Heart right ventricle (tissue), 16 donors: ENCODE measurements at regions not wholly inside any gene's neighbourhood (a gene's known extent, or its start where the extent isn't known, plus 50 kb on each side); places are given as distances from the start of the nearest gene placed in this dataset.

Source experiments
- ATAC-seq, 8 donors: fragments of 200-7000 bp; cut with Tn5 transposase; one replicate each; pipeline ENCODE4 v1.9.1; 2020; ENCODE audit warnings: mild to moderate bottlenecking in 8 of 8, moderate library complexity in 8 of 8, moderate number of reproducible peaks in 1 of 8
- DNase-seq, 2 donors: peaks; one replicate each; pipeline ENCODE4 v3.0.0-alpha.2; 2020
- H3K27ac ChIP-seq, 10 donors: fragments of 200-600 bp; sonication (generic) in 2 of 10; one replicate each; pipeline versions ENCODE4 v1.5.0 to v1.8.0; 2020 to 2022; ENCODE audit warnings: mild to moderate bottlenecking in 3 of 10
- H3K27me3 ChIP-seq, 7 donors: fragments of 200-600 bp; one replicate each; pipeline ENCODE4 v1.8.0; 2021 to 2022; ENCODE audit warnings: mild to moderate bottlenecking in 2 of 7
- H3K36me3 ChIP-seq, 9 donors: fragments of 200-600 bp; sonication (generic) in 1 of 9; one replicate each; pipeline versions ENCODE4 v1.5.0 to v1.8.0; 2020 to 2022; ENCODE audit warnings: mild to moderate bottlenecking in 2 of 9
- H3K4me1 ChIP-seq, 9 donors: fragments of 200-600 bp; sonication (generic) in 1 of 9; one replicate each; pipeline versions ENCODE4 v1.5.0 to v1.8.0; 2020 to 2022; ENCODE audit warnings: mild to moderate bottlenecking in 4 of 9
- H3K4me3 ChIP-seq, 10 donors: fragments of 200-600 bp; sonication (generic) in 2 of 10; one replicate each; pipeline versions ENCODE4 v1.5.0 to v1.8.0; 2020 to 2022; ENCODE audit warnings: mild to moderate bottlenecking in 7 of 10, moderate library complexity in 2 of 10
- H3K9me3 ChIP-seq, 11 donors: fragments of 200-600 bp in 10 of 11; sonication (generic) in 2 of 11; one replicate each; pipeline versions ENCODE4 v1.5.0 to v1.8.0; 2013 to 2022; ENCODE audit warnings: mild to moderate bottlenecking in 2 of 11, control low read depth in 1 of 11, moderate library complexity in 1 of 11
- WGBS, 2 donors: extraction: QIAGEN DNeasy Blood & Tissue Kit; methylation state at CpG; one replicate each; pipeline ENCODE4 v1.1.7; 2013; ENCODE audit warnings: inconsistent platforms in 1 of 2; 5-methylcytosine and 5-hydroxymethylcytosine counted together
- intact Hi-C, 10 donors: fragments of 100-400 bp; cut with DNase I; formaldehyde crosslinking; loops; one replicate each; pipeline versions ENCODE4 v1.11.1 to v1.14.2; 2022
- TF ChIP-seq, protein P1 (sequence below), 9 donors: fragments of 200-600 bp; sonication (generic) in 2 of 9; IDR thresholded peaks; one replicate each; pipeline versions ENCODE4 v1.5.0 to v1.8.0; 2021 to 2022; ENCODE audit warnings: antibody characterized with exemption in 9 of 9, mild to moderate bottlenecking in 5 of 9, moderate library complexity in 1 of 9
- donor health status: Arrhythmogenic right ventricular cardiomyopathy.
- donor health status: ischemic (EF 13 %, LVEDD 7.1; RV severe dilation, severe dysfunction).
- donor health status: healthy with polysubstance abuse.
- donor health status: DM: no; HTN: yes; CAD: no.
- donor health status: DM: no; HTN: no; CAD: no.
- donor health status: ischemic (EF 25% LVEDD 6.9; RV normal size, moderate dysfunction).
- donor health status: ischemic (EF 25% LVEDD 5.7; RV mildly dilated, moderate dysfunction).
- donor health status: healthy.
- donor health status: DM: yes; HTN: yes; CAD: no.
- donor health status: Ischemic cardiomyopathy.
- donor health status: ischemic (EF 35%, LVEDD 5.7; RV mildly dilated, moderate dysfunction).
- donor health status: nonischemic (EF 11% LVEDD 7.7; RV severe dilation, severe dysfunction).
- donor health status: DM: yes; HTN: yes; CAD: no.
- donor health status: PGD.
- donor health status: ischemic (EF 29% LVEDD 5.4; RV normal size, mild dysfunction).
- donor health status: nonischemic (EF 23%, LVEDD 6.1; RV moderate dilation, normal function).

DNA sequence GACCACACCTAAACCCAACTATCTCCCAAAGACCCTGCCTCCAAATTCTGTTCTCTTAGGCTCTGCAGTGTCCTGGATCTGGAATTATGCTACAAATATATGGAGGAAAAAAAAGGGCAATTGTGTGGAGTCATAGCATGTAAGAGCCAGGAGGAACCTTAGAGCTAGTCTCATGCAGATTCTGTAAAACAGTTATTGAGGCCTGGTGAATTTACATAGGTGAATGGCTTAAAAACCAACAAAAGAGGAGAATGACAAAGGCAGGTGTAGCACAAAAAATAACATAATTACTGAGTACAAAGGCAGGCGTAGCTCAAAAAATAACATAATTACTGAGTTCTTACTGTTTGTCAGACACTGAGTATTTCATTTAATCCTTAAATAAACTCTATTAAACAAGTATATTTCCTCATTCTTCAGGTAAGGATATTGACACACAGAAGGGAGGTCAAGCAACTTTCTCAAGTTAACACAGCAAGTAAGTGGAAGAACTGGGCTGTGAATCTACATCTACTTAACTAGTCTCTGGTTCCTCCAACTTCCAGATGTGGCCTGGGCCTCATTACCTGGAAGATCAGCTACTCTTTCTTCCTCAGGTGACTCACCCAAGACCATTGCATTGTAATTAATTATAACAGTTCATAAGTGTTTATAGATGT is 938.9 kb upstream of the TENM4 start:
- WGBS, 2 donors: 90 to 91% methylated on average over 1 of the region's 1 CpG
- TF ChIP-seq, protein P1, sequence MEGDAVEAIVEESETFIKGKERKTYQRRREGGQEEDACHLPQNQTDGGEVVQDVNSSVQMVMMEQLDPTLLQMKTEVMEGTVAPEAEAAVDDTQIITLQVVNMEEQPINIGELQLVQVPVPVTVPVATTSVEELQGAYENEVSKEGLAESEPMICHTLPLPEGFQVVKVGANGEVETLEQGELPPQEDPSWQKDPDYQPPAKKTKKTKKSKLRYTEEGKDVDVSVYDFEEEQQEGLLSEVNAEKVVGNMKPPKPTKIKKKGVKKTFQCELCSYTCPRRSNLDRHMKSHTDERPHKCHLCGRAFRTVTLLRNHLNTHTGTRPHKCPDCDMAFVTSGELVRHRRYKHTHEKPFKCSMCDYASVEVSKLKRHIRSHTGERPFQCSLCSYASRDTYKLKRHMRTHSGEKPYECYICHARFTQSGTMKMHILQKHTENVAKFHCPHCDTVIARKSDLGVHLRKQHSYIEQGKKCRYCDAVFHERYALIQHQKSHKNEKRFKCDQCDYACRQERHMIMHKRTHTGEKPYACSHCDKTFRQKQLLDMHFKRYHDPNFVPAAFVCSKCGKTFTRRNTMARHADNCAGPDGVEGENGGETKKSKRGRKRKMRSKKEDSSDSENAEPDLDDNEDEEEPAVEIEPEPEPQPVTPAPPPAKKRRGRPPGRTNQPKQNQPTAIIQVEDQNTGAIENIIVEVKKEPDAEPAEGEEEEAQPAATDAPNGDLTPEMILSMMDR (IDR thresholded peaks at IDR 0.05): no peak
- Histone ChIP-seq H3K4me3 (no peak overlapping the region), H3K4me1 (no peaks in the 10 kb centered on the region), H3K27me3 (no peaks in the 10 kb centered on the region), H3K27ac (no peak overlapping the region), H3K9me3 (peaks cover 0 to under 1% (median 0%) of the 10 kb centered on the region in 11 donors), H3K36me3 (no peaks in the 10 kb centered on the region)
- intact Hi-C loops: loop anchor here in 1 of 10 donors (5.0 kb wide), 1 partner anchor 273 kb away; no protein-coding TSS in a partner anchor
- ATAC-seq (no peak), DNase-seq (no peak)

DNA sequence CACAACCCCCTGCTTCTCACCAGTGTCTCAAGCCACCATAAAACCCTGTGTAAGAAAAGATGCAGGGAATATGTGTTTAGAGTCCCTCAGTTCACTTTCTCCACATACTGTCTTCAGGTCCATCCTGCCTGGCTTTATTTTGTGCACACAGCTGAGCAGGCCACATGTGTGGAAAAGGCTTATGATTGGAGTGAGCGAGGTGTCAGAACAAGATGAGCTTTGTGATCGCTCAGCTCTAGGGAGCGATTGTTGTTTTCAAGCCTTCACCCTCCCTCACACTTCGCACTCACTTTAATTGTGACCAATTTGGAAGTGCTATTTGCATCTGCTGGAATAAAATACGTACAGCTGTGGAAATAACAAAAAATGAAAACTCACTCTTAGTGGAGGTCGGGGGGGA is 931.1 kb upstream of the TENM4 start:
- Histone ChIP-seq H3K27ac (no peak overlapping the region), H3K27me3 (no peaks in the 10 kb centered on the region), H3K9me3 (no peaks in the 10 kb centered on the region), H3K36me3 (no peaks in the 10 kb centered on the region), H3K4me3 (no peak overlapping the region), H3K4me1 (no peaks in the 10 kb centered on the region)
- DNase-seq: no peak
- TF ChIP-seq, protein P1 (IDR thresholded peaks at IDR 0.05): no peak
- WGBS, 2 donors: 75 to 89% methylated on average over 6 of the region's 6 CpGs
- intact Hi-C loops: no loop called here
- ATAC-seq: no peak

DNA sequence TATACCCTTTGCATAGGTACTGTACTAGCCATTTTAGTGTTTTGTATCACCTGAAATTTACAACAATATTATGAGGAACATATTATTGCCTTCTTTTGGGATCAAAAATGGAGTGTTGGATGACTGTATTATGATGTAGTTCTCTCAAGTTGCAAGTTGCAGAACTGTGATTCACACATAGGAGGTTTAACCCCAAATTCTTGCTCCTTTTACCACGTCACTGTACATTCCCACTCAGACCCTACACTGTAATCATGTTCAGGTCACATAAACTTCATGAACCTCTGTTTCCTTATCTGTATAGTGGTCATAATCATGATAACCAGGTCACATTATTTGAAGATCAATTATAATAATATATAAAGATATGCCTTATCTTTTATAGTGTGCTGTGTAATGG is 925.1 kb upstream of the TENM4 start:
- no peak for DNase-seq
- H3K27ac ChIP-seq: no peak overlapping the region
- intact Hi-C loops: no loop called here
- H3K27me3 ChIP-seq: no peaks in the 10 kb centered on the region
- 74 to 79% methylated on average over 1 of the region's 1 CpG for WGBS, 2 donors
- no peak overlapping the region for H3K4me3 ChIP-seq
- H3K9me3 ChIP-seq: no peaks in the 10 kb centered on the region
- no peaks in the 10 kb centered on the region for H3K4me1 ChIP-seq
- TF ChIP-seq, protein P1 (IDR thresholded peaks at IDR 0.05): no peak
- no peak for ATAC-seq
- H3K36me3 ChIP-seq: no peaks in the 10 kb centered on the region

DNA sequence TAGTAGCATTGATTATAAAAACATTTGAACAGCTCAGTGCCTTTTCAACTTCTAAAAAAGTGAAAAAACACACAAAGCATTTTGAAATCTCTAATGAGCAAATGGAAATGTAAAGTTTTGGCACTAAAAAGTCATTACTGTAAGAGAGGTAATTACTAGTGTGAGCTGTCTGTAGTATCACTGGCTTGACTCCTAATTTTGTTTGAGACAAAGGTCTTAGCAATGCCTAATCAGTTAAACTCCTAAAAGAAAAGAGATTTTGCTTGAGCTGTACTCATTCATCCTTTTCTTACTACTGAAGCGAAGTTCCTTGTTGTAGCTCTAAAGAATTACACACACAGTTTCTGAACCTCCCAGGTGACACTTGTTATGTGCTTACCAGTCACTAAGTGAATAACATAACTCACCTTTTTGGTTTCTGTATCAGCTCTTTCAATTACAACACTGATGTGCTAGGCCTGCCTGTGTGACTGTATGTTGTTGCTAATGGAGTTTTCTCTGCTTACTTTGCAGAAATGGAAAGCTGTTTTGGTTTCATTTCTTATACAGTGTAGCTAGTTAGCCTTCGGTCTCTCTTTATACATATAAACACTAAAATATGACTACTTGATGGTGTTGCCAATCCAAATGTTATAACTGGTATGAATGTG is 924.4 kb upstream of the TENM4 start:
- 86 to 89% methylated on average over 2 of the region's 2 CpGs for WGBS, 2 donors
- Histone ChIP-seq H3K27ac (no peak overlapping the region), H3K4me3 (no peak overlapping the region), H3K27me3 (no peaks in the 10 kb centered on the region), H3K36me3 (no peaks in the 10 kb centered on the region), H3K4me1 (no peaks in the 10 kb centered on the region), H3K9me3 (no peaks in the 10 kb centered on the region)
- DNase-seq (no peak), ATAC-seq (no peak)
- TF ChIP-seq, protein P1 (IDR thresholded peaks at IDR 0.05): no peak
- intact Hi-C loops: no loop called here
